ENCODE measurements at regions not wholly inside any gene's neighbourhood (a gene's known extent, or its start where the extent isn't known, plus 50 kb on each side); places are given as distances from the start of the nearest gene placed in this dataset.

DNA sequence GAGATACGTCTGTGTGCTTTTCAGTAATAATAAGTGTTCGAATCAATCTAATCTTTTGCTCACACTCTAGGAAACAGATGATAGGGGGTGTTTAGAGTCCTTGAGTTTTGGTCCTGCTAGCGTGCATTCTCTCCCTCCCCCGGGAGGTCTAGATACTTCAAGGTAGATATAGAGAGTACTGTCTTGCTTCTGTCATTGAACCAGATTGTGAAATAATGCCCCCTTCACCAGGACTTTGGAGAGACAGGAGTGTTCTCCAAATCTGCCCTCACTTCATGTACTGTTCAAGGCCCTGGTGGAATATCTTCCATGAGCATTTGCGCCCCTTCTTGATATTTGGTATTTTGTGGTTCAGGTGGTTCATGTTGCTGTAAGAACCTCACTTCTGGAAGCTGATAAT lies 59.4 kb upstream of the MGAT5 start:
- Histone ChIP-seq H3K27ac (no peak overlapping the region), H3K4me3 (no peak overlapping the region)

DNA sequence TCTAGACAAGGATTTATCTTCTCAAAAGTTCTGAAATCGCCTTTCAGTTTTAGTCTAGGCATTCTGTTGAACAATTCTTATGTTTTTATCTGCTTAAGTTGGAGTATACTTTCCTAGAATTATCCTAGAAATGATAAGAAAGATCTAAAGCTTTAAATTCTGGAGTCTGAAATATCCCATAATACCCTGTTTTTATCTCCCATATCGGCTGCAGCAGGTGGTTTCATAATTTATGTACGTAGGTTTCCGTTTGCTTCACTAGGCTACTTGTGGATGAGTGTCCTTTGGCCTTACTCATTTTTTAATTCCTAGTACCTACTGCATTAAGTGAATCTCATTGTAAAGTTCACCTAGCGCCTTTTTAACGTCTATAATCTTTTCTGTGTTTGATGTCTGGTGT lies 58.5 kb upstream of the MGAT5 start:
- Histone ChIP-seq H3K27ac (no peak overlapping the region), H3K4me3 (no peak overlapping the region)

DNA sequence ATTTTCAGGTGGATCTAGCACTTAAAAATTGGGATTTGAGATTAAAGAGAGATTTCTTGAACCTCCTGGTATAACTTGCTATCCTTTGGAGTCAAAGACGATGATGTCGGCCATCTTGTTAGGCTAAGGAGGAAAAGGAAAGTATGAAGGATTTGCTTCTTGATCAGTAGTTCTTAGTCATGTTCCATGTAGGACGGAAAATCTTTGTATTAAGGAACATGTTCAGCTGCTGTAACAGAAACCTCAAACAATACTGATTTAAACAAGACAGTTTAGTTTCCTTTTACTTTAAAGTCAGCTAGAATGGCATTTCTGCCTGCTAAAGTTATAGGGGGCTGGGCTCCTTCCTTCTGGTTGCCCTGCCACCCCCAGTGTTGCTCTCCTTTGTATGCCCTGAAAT lies 56.4 kb upstream of the MGAT5 start:
- Histone ChIP-seq H3K4me3 (no peak overlapping the region), H3K27ac (peak overlapping the region in 1 of 21 experiments; percentile 52)

DNA sequence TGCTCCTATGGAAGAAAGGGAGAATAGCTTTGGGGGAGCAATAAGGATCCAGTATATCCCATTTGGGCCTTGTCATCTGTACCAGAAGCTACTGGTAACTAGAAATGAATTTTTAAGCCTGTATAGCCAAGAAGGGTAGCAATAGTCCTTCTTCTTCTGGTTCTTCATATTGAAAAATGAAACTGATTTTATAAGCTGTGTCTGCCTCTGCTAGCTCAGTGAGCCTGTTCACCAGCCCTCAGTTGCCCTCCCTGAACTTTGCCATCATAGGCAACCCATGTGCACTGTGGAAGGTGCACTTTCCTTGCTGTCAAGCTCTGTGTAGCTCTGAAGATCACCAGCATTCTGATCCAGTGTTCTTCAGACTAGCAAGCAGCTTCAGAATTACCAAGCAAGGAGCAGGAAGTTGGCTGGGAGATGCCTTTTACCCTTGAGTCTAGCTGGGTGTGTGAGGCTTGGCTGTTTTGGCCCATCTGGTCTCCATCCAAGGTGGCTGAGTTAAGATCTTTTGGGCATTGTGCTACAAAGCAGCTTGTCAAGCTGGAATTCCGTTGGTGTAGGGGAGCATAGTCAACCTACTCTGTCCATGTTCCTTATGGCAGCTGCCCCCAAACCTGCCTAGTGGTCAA lies 55.8 kb upstream of the MGAT5 start:
- no peak overlapping the region for H3K4me3 ChIP-seq
- H3K27ac ChIP-seq = peak overlapping the region in 1 of 21 experiments; percentile 52

DNA sequence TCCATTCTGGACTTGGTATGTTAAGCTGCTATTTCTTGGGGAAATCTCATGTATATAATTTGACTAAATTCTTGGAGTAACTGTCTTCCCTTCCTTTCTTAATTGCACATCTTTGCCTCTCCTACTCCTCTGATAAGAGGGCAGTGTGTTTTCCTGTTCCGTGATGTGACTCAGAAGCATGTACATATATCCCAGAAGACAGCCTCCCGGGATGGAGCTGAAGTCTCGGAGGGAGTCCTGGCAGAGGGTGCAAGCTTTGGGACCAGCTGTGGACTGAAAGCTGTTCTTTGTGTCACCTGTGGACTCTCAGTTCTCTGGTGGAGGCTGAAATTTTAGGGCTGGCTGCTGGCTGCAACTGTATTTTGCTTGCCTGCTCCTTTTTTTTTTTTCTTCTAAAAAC lies 54.7 kb upstream of the MGAT5 start:
- H3K27ac ChIP-seq = no peak overlapping the region
- H3K4me3 ChIP-seq = no peak overlapping the region

DNA sequence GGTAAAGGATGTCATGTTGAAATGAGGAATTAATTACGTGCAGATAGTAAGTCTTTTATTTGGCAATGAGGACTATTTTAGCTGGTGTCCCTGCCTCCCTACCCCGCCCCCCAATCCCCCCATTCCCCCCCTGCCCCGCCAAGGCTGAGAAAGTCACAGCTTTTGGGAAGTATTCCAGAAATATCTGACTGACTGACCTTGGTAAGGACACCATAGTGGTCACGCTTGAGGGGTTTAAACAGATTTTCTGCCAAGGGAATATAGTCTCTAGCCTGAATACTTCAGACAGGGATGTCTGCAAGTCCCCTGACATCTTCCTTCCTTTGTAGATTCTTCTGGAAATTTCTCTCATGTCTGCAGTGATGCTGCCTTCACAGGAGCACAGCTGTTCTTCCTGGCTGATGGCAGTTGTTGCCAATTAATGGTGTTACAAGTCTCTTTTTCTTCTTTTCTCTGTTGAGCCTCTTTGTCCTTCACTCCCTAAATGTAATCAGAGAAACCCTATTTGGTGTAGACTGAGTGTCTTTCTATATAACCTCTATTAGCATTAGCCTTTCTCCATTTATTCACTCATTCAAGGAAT lies 53.7 kb upstream of the MGAT5 start:
- Histone ChIP-seq H3K4me3 (no peak overlapping the region), H3K27ac (no peak overlapping the region)

DNA sequence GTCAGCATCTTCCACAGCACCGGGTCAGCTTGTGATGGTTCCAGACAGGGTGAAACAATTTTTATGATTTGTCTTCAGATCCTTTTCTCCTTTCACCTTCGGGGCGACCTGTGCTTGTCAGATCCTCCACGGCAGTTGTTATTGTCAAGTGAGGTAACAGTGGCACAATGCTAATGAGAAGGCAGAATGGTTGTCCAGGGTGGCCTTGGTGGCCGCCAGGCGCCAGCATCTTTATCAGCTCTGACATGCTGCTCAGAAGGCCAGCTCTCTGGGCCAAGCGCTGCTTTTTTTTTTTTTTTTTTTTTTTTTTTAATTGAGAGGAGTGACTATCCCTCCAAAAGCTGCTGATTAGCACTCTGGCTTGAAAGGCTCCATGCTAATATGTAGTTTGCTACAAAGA lies 52.3 kb upstream of the MGAT5 start:
- Histone ChIP-seq H3K27ac (no peak overlapping the region), H3K4me3 (no peak overlapping the region)

DNA sequence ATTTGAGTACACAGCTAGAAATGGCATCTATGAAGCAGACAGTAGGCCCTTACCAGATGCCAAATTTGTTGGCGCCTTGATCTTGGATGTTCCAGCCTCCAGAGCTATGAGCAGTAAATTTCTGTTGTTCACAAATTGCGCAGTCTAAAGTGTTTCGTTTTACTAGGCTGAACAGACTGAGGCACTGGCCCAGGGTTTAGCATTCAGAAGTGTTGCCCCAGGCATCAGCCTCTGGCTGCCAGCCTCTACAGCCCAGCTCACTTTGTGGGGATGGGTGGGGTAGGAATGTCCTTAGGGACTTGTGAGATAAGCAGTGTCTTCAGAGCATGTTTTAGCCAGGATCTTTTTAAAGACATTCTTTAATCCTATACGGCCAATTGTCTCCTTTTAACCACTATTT lies 51.5 kb upstream of the MGAT5 start:
- H3K27ac ChIP-seq = no peak overlapping the region

DNA sequence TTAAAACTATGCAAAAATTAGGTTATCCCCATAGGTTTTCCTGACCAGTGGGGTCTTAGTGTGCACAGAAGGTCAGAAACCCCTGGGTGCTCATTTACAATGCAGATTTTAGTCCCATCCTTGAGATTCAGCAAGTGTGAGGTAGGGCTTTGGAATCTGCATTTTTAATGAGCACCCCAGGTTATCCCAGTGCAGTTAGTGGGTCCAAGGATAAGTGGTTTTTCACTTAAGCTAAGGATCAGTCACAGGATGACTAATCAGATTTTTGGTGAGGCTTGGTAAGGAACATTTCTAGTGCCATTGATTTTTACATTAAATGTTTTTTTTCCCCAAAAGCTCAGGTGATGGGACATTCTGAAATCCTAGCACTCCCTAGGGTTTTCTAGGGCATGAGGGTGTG lies 50.7 kb upstream of the MGAT5 start:
- H3K4me3 ChIP-seq = no peak overlapping the region
- no peak overlapping the region for H3K27ac ChIP-seq

More for the DNA sequence above, 51.5 kb upstream of the MGAT5 start:
- no peak overlapping the region for H3K4me3 ChIP-seq

Measured in skin epidermis (tissue), 12 donors.